GM13977 (cell line): ENCODE measurements at regions not wholly inside any gene's neighbourhood (a gene's known extent, or its start where the extent isn't known, plus 50 kb on each side); places are given as distances from the start of the nearest gene placed in this dataset.

Experiments used
- DNase-seq: peaks from one replicate; pipeline ENCODE4 v3.0.0; 2012; ENCODE audit warnings: low spot score
- in situ Hi-C: fragments of 300-500 bp; cut with MboI; formaldehyde crosslinking; loops from one replicate; pipeline ENCODE4 v1.12.0; 2022; ENCODE audit warnings: low sequenced_read_pairs, low pct_unique_long_range_greater_than_20kb, mixed read lengths, inconsistent platforms; ENCODE audit not compliant: unreplicated experiment
- TF ChIP-seq, protein P1 (sequence below): IDR thresholded peaks from 2 replicates; pipeline ENCODE4 v1.5.1; 2012; ENCODE audit warnings: mild to moderate bottlenecking, control low read depth; ENCODE audit not compliant: insufficient read depth; ENCODE audit errors: extremely low read depth, missing control alignments

- in situ Hi-C loops, result no loop called here
- TF ChIP-seq, protein P1, sequence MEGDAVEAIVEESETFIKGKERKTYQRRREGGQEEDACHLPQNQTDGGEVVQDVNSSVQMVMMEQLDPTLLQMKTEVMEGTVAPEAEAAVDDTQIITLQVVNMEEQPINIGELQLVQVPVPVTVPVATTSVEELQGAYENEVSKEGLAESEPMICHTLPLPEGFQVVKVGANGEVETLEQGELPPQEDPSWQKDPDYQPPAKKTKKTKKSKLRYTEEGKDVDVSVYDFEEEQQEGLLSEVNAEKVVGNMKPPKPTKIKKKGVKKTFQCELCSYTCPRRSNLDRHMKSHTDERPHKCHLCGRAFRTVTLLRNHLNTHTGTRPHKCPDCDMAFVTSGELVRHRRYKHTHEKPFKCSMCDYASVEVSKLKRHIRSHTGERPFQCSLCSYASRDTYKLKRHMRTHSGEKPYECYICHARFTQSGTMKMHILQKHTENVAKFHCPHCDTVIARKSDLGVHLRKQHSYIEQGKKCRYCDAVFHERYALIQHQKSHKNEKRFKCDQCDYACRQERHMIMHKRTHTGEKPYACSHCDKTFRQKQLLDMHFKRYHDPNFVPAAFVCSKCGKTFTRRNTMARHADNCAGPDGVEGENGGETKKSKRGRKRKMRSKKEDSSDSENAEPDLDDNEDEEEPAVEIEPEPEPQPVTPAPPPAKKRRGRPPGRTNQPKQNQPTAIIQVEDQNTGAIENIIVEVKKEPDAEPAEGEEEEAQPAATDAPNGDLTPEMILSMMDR, result no peak
- DNase-seq, result no peak
These were observed 461.4 kb downstream of the NAF1 start for GRCh38 chr4:162705130-162705803.

DNA sequence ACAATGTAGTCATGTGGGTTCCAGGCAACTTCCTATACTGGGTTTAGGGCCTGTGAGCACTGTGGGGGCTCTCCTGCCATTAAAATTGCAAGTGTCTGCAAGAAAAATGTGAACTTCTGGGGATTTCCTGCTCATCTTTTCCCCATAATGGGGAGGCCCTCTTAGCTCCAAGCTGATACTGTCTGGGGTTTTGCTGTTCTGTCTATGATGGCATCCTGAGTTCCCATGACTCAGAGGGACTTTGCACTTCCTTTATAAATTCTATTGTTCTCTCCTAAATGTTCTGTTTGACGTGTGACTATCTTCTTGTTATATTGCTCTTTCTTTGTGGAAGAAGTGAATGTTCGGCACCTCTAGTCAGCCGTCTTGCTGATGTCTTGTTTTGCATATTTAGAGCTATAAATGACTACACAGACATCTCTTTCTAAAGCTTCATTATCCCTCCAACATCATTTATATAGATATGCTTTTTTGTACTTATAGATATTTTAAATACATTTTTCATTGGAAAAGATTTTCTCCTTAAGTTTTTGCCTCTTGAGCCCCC lies 465.8 kb downstream of the NAF1 start:
- TF ChIP-seq, protein P1, result no peak
- no peak for DNase-seq
- in situ Hi-C loops, result no loop called here

DNA sequence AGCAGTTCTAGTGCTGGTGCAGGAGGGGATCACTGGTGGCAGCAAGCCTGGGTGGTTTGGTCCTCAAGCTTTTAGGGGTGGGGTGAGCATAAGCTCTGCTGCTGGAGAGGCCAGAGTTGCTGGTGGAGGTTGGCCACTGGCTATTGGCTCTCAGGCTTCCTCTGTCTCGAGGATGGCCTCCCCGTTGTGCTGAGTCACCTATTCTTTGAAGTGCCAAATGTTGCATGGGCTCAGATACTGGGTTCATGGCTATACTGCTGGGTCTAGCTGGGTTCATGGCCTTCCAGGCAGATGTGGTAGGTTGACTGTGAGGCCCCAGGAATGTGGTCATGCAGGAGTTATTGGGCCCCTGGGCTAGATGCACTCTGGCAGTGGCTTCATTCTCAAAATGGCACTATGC lies 466.3 kb downstream of the NAF1 start:
- in situ Hi-C loops, result no loop called here
- no peak for DNase-seq
- TF ChIP-seq, protein P1, result no peak

DNA sequence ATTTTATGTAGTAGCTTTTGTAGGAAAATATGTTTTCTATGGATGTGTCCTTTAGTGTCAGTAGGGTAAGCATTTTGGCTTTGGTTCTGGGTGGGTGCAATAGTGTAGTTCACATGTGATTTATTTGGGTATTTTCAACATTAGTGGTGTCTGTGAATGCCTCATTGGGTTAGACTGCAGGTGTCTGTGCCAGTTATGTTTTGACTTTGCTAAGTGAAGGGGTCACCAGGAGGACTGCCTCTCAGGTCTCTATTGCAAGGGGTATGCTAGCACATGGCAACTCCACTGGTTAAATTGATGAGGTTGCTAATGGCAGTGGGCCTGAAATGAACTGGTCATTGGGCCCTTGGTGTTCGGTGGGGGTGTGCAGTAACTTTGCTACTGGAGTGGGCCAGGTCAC lies 467.1 kb downstream of the NAF1 start:
- DNase-seq, result no peak
- TF ChIP-seq, protein P1, result no peak
- in situ Hi-C loops, result no loop called here

- in situ Hi-C loops, result no loop called here
- DNase-seq, result no peak
- TF ChIP-seq, protein P1, result no peak
These were observed 481.3 kb downstream of the NAF1 start for GRCh38 chr4:162685410-162685809.

DNA sequence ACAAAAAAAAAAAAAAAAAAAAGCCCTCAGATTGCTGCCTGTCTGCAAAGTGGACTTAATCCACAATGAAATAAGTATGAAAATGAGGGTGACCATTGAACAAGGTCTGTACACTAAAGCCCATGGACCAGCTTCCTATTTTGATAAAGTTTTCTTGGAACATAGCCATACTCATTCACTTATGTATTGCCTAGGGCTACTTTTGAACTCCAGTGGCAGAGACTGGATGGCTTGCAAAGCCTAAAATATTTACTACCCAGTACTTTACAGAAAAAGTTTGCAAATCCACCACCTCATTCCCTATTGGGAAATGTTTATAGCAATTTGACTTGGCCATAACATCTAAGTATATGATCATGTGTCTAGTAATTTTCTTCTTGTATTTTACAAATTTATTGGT lies 481.7 kb downstream of the NAF1 start:
- in situ Hi-C loops, result no loop called here

More for the DNA sequence above, 481.7 kb downstream of the NAF1 start:
- no peak for DNase-seq
- TF ChIP-seq, protein P1, result no peak
